NCI-H82 (cell line): ENCODE measurements at regions not wholly inside any gene's neighbourhood (a gene's known extent, or its start where the extent isn't known, plus 50 kb on each side); places are given as distances from the start of the nearest gene placed in this dataset.

Source experiments
- DNase-seq: peaks from one replicate; lab custom pipeline; 2025; lab: John Stamatoyannopoulos, UW

- DNase-seq, result no peak
These were observed 63.5 kb upstream of the ASCC3 start for GRCh38 chr6:100944644-100945043.

DNA sequence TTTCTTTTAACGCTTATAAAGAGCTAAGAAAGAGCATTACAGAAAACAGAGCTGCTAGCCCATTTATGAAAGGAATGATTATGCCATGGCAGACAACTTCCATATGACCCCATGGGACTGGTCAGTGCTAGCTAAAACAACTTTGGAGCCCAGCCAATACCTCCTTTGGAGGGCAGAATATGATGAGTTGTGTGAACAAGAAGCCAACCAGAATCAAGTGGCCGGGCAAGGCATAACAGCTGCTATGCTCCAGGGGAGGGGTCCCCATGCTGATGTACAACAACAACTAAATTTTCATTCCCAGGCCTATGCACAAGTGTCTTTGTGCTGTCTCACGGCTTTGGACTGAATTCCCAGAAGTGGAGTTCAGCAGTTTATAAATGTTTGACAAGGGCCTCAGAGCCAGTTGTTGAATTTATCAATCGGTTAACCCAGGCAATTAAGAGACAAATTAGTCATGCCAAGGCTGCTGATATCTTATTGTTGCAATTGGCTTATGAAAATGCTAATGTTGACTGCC is 65.0 kb upstream of the ASCC3 start:
- DNase-seq, result no peak

- DNase-seq, result no peak
These were observed 65.6 kb upstream of the ASCC3 start for GRCh38 chr6:100946711-100947110.

DNA sequence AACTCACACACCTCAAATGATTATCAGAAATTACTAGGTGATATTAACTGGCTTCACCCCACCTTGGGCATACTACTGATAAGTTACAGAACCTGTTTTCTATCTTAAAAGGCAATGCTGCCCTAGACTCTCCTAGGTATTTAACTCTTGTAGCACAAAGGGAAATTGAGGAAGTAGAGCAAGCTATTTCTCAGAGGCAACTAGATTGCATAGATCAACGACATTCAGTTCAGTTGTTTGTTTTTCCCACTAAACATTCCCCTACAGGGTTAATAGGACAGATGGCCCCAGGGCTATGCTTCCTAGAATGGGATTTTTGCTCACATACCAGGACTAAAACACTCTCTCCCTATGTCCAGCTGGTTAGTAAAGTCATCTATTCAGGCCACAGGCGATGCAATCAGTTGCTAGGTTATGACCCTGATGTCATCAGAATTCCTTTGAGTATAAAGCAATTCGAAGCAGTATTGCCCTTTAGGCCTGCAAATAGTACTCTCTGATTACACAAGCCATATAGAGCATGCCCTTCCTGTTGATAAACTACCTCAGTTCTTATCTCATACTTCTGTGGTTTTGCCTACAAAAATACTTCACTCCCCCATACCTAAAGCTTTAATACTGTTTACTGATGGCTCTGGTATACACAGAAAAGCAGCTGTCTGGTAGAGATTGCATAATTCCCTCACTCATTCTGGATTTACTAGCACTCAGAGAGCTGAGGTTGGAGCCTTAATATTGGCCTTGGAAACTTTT is 67.4 kb upstream of the ASCC3 start:
- no peak for DNase-seq

DNA sequence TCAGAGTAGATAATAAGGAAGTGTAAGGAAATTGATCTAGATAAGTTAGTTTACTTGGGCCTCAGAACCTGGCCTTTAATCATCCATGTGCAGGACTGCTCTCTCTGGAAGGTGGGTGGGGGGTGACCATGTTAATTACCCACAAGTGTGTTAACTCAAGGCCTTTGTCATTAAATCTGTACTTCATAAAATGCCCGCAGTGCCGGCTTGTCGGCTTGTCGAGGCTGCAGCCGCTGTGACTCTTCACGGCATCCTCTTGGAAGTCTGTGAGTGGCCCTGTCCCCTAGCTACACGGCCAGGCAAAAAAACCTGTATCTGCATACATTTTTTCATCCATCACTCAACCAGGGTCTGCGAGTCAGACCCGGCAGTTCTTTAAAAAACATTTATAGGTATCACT is 70.9 kb upstream of the ASCC3 start:
- no peak for DNase-seq

- DNase-seq, result no peak
These were observed 78.2 kb upstream of the ASCC3 start for GRCh38 chr6:100959280-100959679.

GRCh38 chr6:100962466-100962865 is 81.3 kb upstream of the ASCC3 start:
- no peak for DNase-seq

DNA sequence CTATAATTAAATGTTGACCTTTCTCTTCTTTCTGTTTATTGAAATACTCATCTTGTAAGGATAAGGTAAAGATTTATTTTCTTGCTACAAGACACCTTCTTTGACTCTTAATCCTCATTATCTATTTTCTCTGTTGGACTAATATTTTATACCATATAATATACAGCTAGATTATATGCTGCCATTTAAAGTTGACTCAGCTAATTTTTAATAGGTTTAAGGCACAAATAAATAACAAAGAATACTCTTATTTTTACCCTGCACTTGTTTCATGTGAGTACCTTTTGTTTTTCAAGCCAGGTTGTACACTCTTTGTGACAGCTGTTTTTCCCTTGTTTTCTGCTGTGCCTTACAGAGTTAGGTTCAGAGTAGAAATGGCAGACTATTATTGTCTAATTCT is 83.9 kb upstream of the ASCC3 start:
- no peak for DNase-seq

DNA sequence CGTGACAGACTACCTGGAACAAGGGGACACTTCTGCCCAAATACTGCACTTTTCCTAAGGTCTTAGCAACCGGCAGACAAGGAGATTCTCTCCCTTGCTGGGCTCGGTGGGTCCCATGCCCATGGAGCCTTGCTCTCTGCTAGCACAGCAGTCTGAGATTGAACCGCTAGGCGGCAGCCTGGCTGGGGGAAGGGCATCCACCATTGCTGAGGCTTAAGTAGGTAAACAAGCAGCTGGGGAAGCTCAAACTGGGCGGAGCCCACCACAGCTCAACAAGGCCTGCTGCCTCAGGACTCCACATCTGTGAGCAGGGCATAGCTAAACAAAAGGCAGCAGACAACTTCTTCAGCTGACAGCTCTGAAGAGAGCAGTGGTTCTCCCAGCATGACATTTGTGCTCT is 87.8 kb upstream of the ASCC3 start:
- peak; percentile 79 for DNase-seq

DNA sequence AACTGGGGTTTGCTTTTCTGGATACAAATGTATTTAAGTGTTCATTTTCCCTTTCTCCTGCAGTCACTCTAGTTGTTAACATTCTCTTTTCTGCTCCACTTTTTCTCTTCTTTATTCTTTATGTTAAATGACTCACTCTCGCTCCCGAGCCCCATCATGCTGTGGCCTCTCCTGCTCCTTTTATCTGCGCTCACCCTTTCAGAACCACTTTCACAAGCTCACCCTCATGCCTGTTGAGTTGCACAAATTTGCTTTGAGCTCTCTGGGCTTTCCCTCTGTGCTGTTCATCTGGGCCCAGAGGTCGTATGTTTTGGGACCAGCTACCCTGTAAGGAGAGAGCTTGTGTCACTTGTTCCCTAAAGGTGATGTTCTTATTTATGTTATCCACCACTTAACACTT is 98.1 kb upstream of the ASCC3 start:
- no peak for DNase-seq

DNA sequence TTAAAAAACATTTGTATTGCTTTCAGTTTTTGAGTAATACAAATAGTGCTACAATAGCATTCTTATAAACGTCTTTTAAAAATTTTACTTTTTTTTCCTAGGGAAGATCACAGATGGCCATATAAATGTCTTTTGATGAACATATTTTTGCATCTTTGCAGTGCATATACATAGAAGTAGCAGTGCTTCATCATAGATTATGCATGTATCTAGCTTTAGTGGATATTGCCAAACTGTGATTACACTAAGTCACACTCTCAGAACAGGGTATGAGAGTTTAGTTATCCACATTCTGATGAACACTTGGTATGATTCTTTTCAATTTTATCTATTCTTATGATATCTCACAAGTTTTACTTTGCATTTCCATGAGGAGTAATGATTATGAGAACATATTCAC is 99.8 kb upstream of the ASCC3 start:
- no peak for DNase-seq

- no peak for DNase-seq
These were observed 105.8 kb upstream of the ASCC3 start for GRCh38 chr6:100986921-100987320.

- DNase-seq, result no peak
These were observed 106.4 kb upstream of the ASCC3 start for GRCh38 chr6:100987556-100987955.

DNA sequence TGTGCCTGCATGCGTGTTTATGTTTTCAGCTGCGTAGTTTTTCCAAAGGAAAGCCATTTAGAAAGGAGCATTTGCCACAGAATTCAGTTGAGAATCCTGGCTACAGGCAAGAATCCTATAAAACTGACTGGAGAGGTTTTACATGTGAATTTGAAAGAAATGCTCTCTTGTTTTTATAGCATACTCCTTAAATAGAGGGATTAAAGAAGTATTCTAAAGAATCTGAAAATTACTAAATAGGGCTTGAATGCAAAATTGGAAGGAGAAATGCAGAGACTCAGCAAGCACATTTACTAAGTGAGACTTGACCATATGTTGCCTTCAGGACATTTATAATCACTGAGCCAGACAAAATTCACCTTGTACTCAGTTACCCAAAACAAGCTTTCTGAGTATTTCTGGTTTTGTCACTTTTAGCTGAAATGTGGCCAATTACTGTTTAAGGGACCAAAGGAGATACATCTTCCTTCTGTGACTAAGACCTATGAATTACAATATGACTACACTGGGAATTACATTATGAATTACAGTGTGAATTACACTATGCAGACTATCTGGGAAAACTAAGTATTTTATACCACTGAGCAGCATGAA is 107.4 kb upstream of the ASCC3 start:
- DNase-seq, result no peak

GRCh38 chr6:100990070-100990469 is 108.9 kb upstream of the ASCC3 start:
- DNase-seq, result no peak

GRCh38 chr6:100996409-100996808 is 115.3 kb upstream of the ASCC3 start:
- DNase-seq, result no peak

- no peak for DNase-seq
These were observed 117.0 kb upstream of the ASCC3 start for GRCh38 chr6:100998111-100998510.

- DNase-seq, result no peak
These were observed 118.0 kb upstream of the ASCC3 start for GRCh38 chr6:100999034-100999597.

DNA sequence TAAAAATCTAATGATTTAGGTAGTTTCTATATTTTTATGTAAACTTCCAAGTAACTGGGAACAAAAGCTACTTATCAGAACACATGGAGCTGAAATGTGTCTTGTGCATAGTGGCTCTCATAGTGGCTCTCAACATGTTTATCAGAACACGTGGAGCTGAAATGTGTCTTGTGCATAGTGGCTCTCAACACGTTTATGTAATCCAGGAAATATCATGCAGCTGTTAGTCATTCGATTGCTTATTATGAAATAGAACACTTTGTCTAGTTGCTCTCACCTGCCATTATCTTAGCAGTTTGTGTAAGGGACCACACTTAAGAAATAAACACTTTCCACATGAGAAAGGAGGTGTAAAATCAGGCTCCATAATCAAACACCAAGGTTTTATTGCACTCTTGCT is 119.2 kb upstream of the ASCC3 start:
- no peak for DNase-seq

DNA sequence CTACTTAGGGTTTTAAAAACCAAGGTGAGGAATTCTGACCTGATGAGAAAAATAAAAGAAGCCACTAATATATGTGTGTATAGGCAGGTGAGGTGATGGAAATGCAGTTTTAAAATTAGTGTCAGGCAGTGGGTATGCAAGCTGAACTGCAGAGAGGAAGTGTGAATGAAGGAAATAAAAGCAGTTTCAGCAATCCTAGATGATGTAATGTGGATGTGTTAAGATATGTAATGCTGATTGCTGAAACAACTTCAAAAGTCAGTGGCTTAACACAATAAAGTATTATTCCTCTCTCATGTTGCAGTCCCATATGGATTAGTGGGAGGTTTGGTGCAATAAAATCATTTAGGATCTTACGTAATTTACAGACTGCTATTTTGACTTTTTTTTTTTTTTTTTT is 119.9 kb upstream of the ASCC3 start:
- DNase-seq, result no peak

- DNase-seq, result no peak
These were observed 120.5 kb upstream of the ASCC3 start for GRCh38 chr6:101001607-101002006.

DNA sequence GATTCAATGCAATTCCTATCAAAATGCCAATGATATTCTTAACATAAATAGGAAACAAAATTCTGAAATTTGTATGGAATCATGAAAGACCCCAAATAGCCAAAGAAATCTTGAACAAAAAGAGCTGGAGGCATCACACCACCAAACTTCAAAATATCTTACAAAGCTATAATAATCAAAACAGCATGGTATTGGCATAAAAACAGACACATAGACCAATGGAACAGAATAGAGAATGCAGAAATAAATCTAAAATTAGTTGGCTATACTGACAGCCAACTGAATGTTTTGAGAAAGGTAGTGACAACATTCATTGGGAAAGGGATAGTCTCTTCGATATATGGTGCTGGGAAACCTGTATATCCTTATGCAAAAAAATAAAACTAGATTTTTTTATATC is 121.9 kb upstream of the ASCC3 start:
- no peak for DNase-seq

DNA sequence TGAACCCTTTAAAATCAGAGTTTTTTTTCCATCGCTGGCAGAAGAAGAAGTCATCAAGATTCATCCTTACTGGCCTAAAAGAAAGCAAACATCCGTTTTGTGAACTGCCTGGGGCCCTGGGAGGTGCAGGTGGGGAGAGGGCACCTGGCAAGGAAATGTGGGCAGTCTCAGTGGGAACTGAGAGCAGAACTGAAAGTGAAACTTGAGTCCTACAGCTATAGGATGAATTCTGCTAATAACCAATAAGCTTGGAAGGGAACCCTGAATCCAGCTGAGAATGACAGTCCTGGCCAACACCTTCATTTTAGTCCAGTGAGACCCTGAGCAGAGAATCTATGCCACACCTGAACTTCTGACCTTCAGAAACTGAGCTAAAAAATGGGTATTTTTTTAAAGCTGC is 130.1 kb upstream of the ASCC3 start:
- no peak for DNase-seq
